AG10803 (cell line): ENCODE measurements at regions not wholly inside any gene's neighbourhood (a gene's known extent, or its start where the extent isn't known, plus 50 kb on each side); places are given as distances from the start of the nearest gene placed in this dataset.

Source experiments
- DNase-seq: peaks from one replicate; pipeline ENCODE4 v3.0.0; 2010; ENCODE audit warnings: low read depth
- H3K4me3 ChIP-seq: 2 replicates; pipeline ENCODE4 v1.5.1; 2011; ENCODE audit warnings: mild to moderate bottlenecking, low read length, control low read depth
- CTCF ChIP-seq: conservative IDR thresholded peaks from 2 replicates; pipeline ENCODE4 v1.5.1; 2011; ENCODE audit warnings: mild to moderate bottlenecking, low read length, control low read depth, inconsistent platforms

DNA sequence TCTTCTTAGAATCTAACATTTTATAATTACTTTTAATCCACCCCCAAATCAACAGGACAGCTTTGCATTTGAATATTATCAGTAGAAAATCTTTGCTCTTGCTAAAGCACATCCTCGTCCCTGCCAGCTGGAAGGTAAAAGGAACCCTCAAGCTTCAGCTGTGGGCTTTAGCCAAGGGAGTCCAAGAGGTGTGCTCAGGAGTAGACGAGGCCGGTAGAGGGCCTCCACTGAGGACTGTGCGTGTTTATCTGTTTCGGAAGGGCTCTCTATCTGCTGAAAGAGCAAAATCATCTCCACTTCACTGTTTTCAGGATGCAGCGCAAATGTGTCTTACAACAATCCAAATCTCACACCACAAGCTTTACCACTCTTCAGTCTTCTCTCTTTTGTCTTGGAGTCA is 257.4 kb upstream of the IL12A start:
- H3K4me3 ChIP-seq = no peak overlapping the region
- DNase-seq = no peak
- no peak for TF ChIP-seq CTCF

GRCh38 chr3:159732172-159733111 is 256.2 kb upstream of the IL12A start:
- DNase-seq = peak; percentile 94
- TF ChIP-seq CTCF = peak; percentile 44
- peak overlapping the region; percentile 18; the same call in 1 of the 2 replicates for H3K4me3 ChIP-seq

DNA sequence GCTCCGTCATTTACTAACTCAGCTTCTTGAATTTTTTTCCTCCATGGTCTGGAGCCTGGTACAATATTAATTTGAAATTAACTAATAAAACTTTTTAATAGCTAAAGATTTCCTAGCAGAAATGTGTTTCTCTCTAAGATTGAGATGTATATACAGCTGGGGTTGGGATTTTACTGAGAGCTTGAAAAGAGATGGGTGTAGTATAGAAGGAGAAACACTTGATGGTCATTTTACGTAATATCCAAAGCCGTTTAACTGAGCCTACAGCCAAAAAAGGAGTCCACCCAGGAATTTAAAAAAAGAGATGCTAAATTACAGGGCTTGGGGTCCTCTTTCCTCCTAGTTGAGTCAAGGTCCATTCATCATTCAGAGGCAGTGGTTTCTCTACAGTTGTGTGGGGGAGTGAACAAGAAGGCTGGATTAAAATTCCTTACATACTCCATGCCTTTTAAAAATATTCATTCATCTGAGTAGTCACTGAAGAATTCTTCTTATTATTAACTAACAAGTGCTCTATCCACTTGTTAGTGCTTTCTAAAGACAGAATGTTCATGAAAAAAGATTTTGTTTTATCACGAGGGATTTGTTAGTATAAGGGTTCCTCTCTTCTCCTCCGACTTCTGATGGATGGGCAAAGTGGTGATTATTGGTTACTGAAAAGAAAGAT is 255.3 kb upstream of the IL12A start:
- TF ChIP-seq CTCF = no peak
- H3K4me3 ChIP-seq = no peak overlapping the region; the same call in 1 of the 2 replicates
- DNase-seq = peak; percentile 89

- DNase-seq = peak; percentile 42
- no peak for TF ChIP-seq CTCF
- no peak overlapping the region for H3K4me3 ChIP-seq
These were observed 254.0 kb upstream of the IL12A start for GRCh38 chr3:159734681-159735080.

- H3K4me3 ChIP-seq = no peak overlapping the region
- DNase-seq = no peak
- TF ChIP-seq CTCF = no peak
These were observed 249.5 kb upstream of the IL12A start for GRCh38 chr3:159739166-159739565.

DNA sequence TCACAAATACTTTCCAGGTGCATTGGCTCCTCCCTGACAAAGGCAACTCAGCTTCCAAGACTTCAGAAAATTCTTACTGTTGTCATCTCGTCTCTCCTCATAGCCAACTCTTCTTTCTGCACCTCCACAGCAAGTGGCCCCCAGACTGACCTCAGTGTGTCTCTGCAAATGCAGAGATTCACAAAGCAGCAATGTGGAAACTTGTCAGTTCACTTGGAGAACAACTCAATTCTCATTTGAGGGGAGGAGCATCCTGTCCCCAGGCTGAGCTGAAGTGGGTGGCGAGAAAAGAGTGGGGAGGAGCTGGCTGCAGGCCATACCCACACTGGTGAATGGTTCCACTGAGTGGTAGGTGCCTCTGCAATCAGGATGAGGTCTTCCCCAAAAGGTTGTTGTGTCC is 248.7 kb upstream of the IL12A start:
- no peak for TF ChIP-seq CTCF
- H3K4me3 ChIP-seq = no peak overlapping the region
- peak; percentile 39 for DNase-seq
